IPS-20b (cell line): ENCODE measurements at regions not wholly inside any gene's neighbourhood (a gene's known extent, or its start where the extent isn't known, plus 50 kb on each side); places are given as distances from the start of the nearest gene placed in this dataset.
"Not testable (repeated sequence)": the region's sequence is repeated elsewhere in the genome, so short reads cannot be mapped to it uniquely, and the experiment has no call there.

Experiments
- H3K27ac ChIP-seq: one replicate; pipeline ENCODE4 v1.5.1; 2013; ENCODE audit warnings: low read length
- H3K27me3 ChIP-seq: 2 replicates; pipeline ENCODE4 v1.6.1; 2013; ENCODE audit warnings: mild to moderate bottlenecking, low read length, inconsistent platforms; ENCODE audit not compliant: insufficient read depth
- H3K36me3 ChIP-seq: 2 replicates; pipeline ENCODE4 v1.6.1; 2013; ENCODE audit warnings: low read depth, mild to moderate bottlenecking, inconsistent platforms, low read length, moderate library complexity; ENCODE audit not compliant: insufficient read depth
- H3K4me1 ChIP-seq: 2 replicates; pipeline ENCODE4 v1.6.1; 2013; ENCODE audit warnings: mild to moderate bottlenecking, control low read depth, inconsistent platforms, low read length, moderate library complexity; ENCODE audit not compliant: insufficient read depth
- H3K4me3 ChIP-seq: 2 replicates; pipeline ENCODE4 v1.5.1; 2013; ENCODE audit warnings: mild to moderate bottlenecking, low read length, inconsistent platforms
- H3K9ac ChIP-seq: 2 replicates; pipeline ENCODE4 v1.6.1; 2013; ENCODE audit warnings: low read depth, mild to moderate bottlenecking, inconsistent platforms, low read length, moderate library complexity
- H3K9me3 ChIP-seq: 2 replicates; pipeline ENCODE4 v1.6.1; 2013; ENCODE audit warnings: mild to moderate bottlenecking, low read depth, low read length, inconsistent platforms; ENCODE audit not compliant: insufficient read depth

DNA sequence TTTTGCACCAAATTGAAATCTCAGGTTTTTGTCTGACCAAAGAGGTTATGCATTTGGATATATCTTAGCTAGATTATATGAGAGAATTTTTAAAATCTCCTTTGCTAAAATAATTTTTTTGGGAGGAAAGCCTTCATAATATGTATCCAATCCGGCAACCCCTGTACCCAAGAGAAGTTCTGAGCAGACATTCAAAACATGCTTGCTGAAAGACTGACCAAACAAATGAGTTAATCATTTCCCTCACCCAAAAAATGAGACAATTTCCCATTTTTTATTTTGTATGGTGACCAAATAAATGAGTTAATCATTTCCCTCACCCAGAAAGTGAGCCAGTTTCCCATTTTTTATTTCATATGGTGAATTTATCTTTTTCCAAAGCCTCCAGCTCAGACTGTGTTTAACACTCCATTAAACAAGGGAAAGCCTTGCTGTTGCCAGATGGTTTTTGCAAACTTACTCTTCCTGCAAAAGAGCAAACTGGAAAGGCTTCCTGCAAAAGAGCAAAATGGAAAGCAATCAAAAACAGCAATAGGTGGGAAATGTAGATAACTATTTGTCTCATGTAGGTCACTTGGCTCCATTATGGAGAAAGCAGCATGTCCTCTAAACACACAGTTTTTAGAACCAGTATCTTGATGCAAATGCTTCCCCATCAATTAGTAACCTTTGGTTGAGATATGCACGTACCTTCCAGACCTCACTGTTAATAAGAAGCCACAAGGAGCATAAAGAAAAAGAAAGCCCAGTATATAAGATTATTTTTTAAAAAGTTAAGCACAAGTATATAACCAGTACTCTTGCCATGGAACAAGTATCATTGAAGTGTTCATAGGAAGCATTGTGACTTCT lies 78.4 kb upstream of the OSTN start:
- Histone ChIP-seq H3K9me3 (no peaks in the 10 kb centered on the region), H3K9ac (no peak overlapping the region), H3K4me1 (no peaks in the 10 kb centered on the region), H3K4me3 (no peak overlapping the region), H3K36me3 (no peaks in the 10 kb centered on the region), H3K27me3 (no peaks in the 10 kb centered on the region), H3K27ac (no peak overlapping the region)

- no peaks in the 10 kb centered on the region for H3K4me1 ChIP-seq
- H3K4me3 ChIP-seq = no peak overlapping the region
- no peaks in the 10 kb centered on the region for H3K27me3 ChIP-seq
- H3K9ac ChIP-seq = no peak overlapping the region
- no peaks in the 10 kb centered on the region for H3K36me3 ChIP-seq
- no peak overlapping the region for H3K27ac ChIP-seq
- H3K9me3 ChIP-seq = no peaks in the 10 kb centered on the region
Observed at GRCh38 chr3:191119415-191120295, 79.4 kb upstream of the OSTN start.

GRCh38 chr3:191111722-191112121 lies 87.3 kb upstream of the OSTN start:
- H3K4me1 ChIP-seq = no peaks in the 10 kb centered on the region
- no peak overlapping the region for H3K4me3 ChIP-seq

GRCh38 chr3:191105418-191105817 lies 93.6 kb upstream of the OSTN start:
- H3K27me3 ChIP-seq = no peaks in the 10 kb centered on the region
- H3K9ac ChIP-seq = no peak overlapping the region
- no peaks in the 10 kb centered on the region for H3K4me1 ChIP-seq
- no peak overlapping the region for H3K4me3 ChIP-seq
- H3K27ac ChIP-seq = no peak overlapping the region
- H3K36me3 ChIP-seq = no peaks in the 10 kb centered on the region
- no peaks in the 10 kb centered on the region for H3K9me3 ChIP-seq

More at GRCh38 chr3:191111722-191112121, 87.3 kb upstream of the OSTN start:
- Histone ChIP-seq H3K9me3 (no peaks in the 10 kb centered on the region), H3K36me3 (no peaks in the 10 kb centered on the region), H3K27me3 (no peaks in the 10 kb centered on the region), H3K27ac (no peak overlapping the region), H3K9ac (no peak overlapping the region)

- Histone ChIP-seq H3K4me3 (no peak overlapping the region), H3K36me3 (no peaks in the 10 kb centered on the region), H3K4me1 (no peaks in the 10 kb centered on the region), H3K9me3 (no peaks in the 10 kb centered on the region), H3K27ac (no peak overlapping the region), H3K9ac (no peak overlapping the region), H3K27me3 (no peaks in the 10 kb centered on the region)
Observed at GRCh38 chr3:191100516-191100915, 98.5 kb upstream of the OSTN start.

DNA sequence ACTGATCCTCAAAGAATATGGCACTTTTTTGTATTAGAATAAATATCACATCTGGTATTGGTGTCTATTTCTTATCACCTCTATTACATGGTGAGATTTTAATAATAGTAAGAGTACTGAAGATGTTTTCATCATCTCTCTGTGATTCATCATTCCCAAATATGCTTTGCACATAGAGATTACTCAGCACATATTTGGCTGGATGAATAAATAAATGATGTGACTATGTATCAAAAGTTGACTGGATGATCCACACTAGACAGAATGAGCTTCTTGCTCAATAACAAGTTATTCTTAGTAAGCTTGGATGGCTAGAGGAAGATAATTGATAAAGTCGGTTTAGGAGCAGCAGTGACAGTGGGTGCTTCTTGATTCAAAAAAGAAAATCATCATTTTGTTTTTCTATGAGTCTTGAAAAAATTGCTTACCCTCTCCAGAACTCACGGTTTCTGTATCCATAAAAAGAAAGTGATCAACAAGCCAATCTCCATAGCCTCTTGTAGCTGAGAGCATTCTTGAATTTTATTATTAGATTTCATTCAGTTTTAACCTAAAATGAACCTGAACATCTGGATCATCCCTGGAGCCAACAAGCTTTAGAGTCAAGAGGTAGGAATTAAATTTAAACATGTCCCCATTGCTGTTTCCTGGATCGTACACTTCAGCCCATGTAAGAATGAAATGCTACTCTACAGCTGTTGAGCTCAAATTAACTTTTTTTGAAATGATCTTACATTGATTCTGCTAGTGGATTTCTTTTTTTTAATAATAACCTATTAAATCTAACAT lies 104.8 kb upstream of the OSTN start:
- no peaks in the 10 kb centered on the region for H3K36me3 ChIP-seq
- no peak overlapping the region for H3K4me3 ChIP-seq
- H3K4me1 ChIP-seq = no peaks in the 10 kb centered on the region
- H3K27me3 ChIP-seq = no peaks in the 10 kb centered on the region
- no peaks in the 10 kb centered on the region for H3K9me3 ChIP-seq
- no peak overlapping the region for H3K27ac ChIP-seq
- H3K9ac ChIP-seq = no peak overlapping the region

GRCh38 chr3:191087391-191087790 lies 111.7 kb upstream of the OSTN start:
- Histone ChIP-seq H3K36me3 (no peaks in the 10 kb centered on the region), H3K4me1 (no peaks in the 10 kb centered on the region), H3K27me3 (no peaks in the 10 kb centered on the region), H3K4me3 (no peak overlapping the region), H3K9ac (no peak overlapping the region), H3K27ac (no peak overlapping the region), H3K9me3 (no peaks in the 10 kb centered on the region)

DNA sequence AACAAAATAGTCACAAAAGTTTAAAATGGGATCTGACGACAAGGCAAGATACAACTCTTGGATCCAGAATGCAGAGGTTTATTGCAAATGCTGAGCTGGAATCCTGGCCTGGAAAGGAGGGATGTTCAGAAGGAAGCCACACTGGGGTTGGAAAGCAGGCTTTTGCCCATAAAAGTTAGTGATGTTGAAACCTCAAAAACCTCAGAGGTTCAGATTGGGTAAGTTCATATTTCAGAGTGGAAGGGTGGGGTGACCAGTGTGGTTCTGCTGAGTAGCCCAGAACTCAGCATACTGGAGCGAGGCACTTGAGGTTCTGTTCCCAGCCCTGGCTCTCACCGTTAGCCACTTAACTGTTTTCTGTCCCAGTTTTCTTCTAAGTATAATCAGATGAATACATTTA lies 114.0 kb upstream of the OSTN start:
- H3K9ac ChIP-seq = no peak overlapping the region
- no peak overlapping the region for H3K4me3 ChIP-seq
- no peak overlapping the region for H3K27ac ChIP-seq
- no peaks in the 10 kb centered on the region for H3K36me3 ChIP-seq
- H3K4me1 ChIP-seq = no peaks in the 10 kb centered on the region
- no peaks in the 10 kb centered on the region for H3K9me3 ChIP-seq
- no peaks in the 10 kb centered on the region for H3K27me3 ChIP-seq

DNA sequence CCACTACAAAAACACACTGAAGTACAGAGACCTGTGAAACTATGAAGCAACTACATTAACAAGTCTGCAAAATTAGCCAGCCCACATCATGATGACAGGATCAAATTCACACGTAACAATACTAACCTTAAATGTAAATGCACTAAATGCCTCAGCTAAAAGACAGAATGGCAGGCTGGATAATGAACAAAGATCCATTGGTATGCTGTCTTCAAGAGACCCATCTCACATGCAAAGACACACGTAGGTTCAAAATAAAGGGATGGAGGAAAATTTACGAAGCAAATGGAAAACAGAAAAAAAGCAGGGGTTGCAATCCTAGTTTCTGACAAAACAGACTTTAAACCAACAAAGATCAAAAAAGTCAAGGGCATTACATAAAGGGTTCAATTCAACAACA lies 120.1 kb upstream of the OSTN start:
- not testable (repeated sequence) for H3K27ac ChIP-seq, H3K9ac ChIP-seq, H3K27me3 ChIP-seq, H3K4me3 ChIP-seq, H3K9me3 ChIP-seq, H3K4me1 ChIP-seq, H3K36me3 ChIP-seq

DNA sequence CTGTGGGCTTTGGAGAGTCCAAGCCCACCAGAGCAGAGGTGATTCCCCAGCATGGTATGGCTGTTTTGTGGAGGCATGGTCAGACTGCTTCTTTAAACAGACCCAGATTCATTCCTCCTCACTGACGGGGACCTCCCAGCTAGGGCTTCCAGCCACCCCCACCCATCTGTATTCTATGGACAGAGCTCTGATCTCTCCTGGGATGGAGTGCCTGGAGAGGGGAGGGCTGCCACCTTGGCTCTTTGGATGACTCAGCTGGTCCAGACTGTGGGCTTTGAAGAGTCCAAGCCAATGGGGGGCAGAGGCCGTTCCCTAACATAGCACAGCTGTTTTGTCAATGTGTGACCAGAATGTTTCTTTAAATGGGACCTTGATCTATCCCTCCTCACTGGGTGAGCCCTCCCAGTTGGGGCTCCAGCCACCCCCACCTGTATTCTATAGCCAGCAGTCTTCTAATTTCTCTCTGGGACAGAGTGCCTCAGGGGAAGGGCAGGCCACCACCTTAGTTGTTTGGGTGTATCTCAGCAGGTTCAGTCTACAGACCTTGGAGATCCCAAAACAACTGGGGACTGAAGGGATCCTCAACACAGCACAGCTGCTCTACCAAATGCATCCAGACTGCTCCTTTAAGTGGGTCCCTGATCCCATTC lies 122.0 kb upstream of the OSTN start:
- Histone ChIP-seq H3K36me3 (no peaks in the 10 kb centered on the region), H3K4me1 (no peaks in the 10 kb centered on the region)

DNA sequence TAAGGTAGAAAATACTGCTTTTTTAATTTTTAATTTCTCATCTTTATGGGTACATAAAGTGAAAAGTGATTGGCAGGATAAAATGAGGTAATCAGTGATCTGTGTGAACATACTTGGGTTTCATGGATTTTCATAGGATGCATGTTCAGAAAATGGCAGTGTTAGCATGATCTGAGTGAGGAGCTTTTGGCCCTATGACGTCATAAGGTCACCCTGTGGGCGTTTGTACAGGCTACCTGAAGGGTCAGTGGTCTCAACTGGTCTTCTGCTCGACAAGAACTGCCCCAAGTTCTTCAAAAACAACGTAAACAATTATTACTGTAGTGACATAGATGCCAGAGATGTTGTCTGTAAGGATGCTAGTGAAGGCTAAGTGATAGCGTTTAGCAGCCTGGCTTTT lies 124.5 kb upstream of the OSTN start:
- Histone ChIP-seq H3K9ac (no peak overlapping the region), H3K27me3 (no peaks in the 10 kb centered on the region), H3K9me3 (no peaks in the 10 kb centered on the region; the same call in 1 of the 2 replicates), H3K4me3 (no peak overlapping the region), H3K27ac (no peak overlapping the region), H3K4me1 (no peaks in the 10 kb centered on the region), H3K36me3 (no peaks in the 10 kb centered on the region)

More for the DNA sequence above, 122.0 kb upstream of the OSTN start:
- no peak overlapping the region for H3K27ac ChIP-seq
- H3K9me3 ChIP-seq = no peaks in the 10 kb centered on the region; the same call in 1 of the 2 replicates
- H3K4me3 ChIP-seq = no peak overlapping the region
- no peak overlapping the region for H3K9ac ChIP-seq
- H3K27me3 ChIP-seq = no peaks in the 10 kb centered on the region
